H9 (cell line): ENCODE measurements at regions not wholly inside any gene's neighbourhood (a gene's known extent, or its start where the extent isn't known, plus 50 kb on each side); places are given as distances from the start of the nearest gene placed in this dataset.

ENCODE experiments used
- DNase-seq: peaks from one replicate; pipeline ENCODE4 v3.0.0-alpha.2; 2017
- H2AFZ ChIP-seq: one replicate; pipeline ENCODE4 v1.6.1; 2013; ENCODE audit warnings: mild to moderate bottlenecking, low read length, control low read depth, moderate library complexity
- H2AK5ac ChIP-seq: 2 replicates; pipeline ENCODE4 v1.6.1; 2013; ENCODE audit warnings: low read length, control low read depth, mixed read lengths; ENCODE audit not compliant: insufficient read length
- H2BK120ac ChIP-seq: one replicate; pipeline ENCODE4 v1.6.1; 2013; ENCODE audit warnings: low read depth, mild to moderate bottlenecking, low read length, control low read depth, inconsistent platforms; ENCODE audit not compliant: poor library complexity, severe bottlenecking
- H2BK12ac ChIP-seq: 2 replicates; pipeline ENCODE4 v1.6.1; 2013; ENCODE audit warnings: low read length, control low read depth, mixed read lengths, low read depth; ENCODE audit not compliant: insufficient read length
- H2BK15ac ChIP-seq: 2 replicates; pipeline ENCODE4 v1.6.1; 2013; ENCODE audit warnings: low read depth, low read length, control low read depth
- H2BK20ac ChIP-seq: one replicate; pipeline ENCODE4 v1.6.1; 2013; ENCODE audit warnings: low read depth, mild to moderate bottlenecking, low read length, control low read depth, inconsistent platforms; ENCODE audit not compliant: poor library complexity, severe bottlenecking
- H2BK5ac ChIP-seq: 2 replicates; pipeline ENCODE4 v1.6.1; 2013; ENCODE audit warnings: low read length, control low read depth, mixed read lengths; ENCODE audit not compliant: insufficient read length
- H3K14ac ChIP-seq: 2 replicates; pipeline ENCODE4 v1.6.1; 2013; ENCODE audit warnings: low read length, control low read depth; ENCODE audit not compliant: insufficient read depth
- H3K18ac ChIP-seq: 2 replicates; pipeline ENCODE4 v1.6.1; 2013; ENCODE audit warnings: low read depth, mild to moderate bottlenecking, mixed read lengths, low read length, control low read depth; ENCODE audit not compliant: insufficient read length
- H3K23ac ChIP-seq: 2 replicates; pipeline ENCODE4 v1.6.1; 2013; ENCODE audit warnings: low read length, control low read depth, mixed read lengths, low read depth; ENCODE audit not compliant: insufficient read length
- H3K23me2 ChIP-seq: 2 replicates; pipeline ENCODE4 v1.6.1; 2013; ENCODE audit warnings: low read depth, mild to moderate bottlenecking, mixed read lengths, low read length, control low read depth; ENCODE audit not compliant: insufficient read length, poor library complexity, severe bottlenecking
- H3K27ac ChIP-seq: 2 replicates; pipeline ENCODE4 v1.5.1; 2013; ENCODE audit warnings: low read length, control low read depth, mixed read lengths, low read depth; ENCODE audit not compliant: insufficient read length
- H3K27me3 ChIP-seq: 2 replicates; pipeline ENCODE4 v1.6.1; 2013; ENCODE audit warnings: low read length, control low read depth, inconsistent platforms; ENCODE audit not compliant: insufficient read depth
- H3K4ac ChIP-seq: 2 replicates; pipeline ENCODE4 v1.6.1; 2013; ENCODE audit warnings: low read depth, mild to moderate bottlenecking, control low read depth, inconsistent platforms, low read length, moderate library complexity
- H3K4me1 ChIP-seq: 2 replicates; pipeline ENCODE4 v1.6.1; 2013; ENCODE audit warnings: low read length, control low read depth, inconsistent platforms; ENCODE audit not compliant: insufficient read depth
- H3K4me2 ChIP-seq: 2 replicates; pipeline ENCODE4 v1.6.1; 2013; ENCODE audit warnings: low read length, control low read depth, mixed read lengths; ENCODE audit not compliant: insufficient read length, insufficient read depth
- H3K56ac ChIP-seq: 2 replicates; pipeline ENCODE4 v1.6.1; 2013; ENCODE audit warnings: low read depth, mild to moderate bottlenecking, mixed read lengths, low read length, control low read depth; ENCODE audit not compliant: insufficient read length
- H3K79me1 ChIP-seq: 2 replicates; pipeline ENCODE4 v1.6.1; 2013; ENCODE audit warnings: low read depth, mild to moderate bottlenecking, moderate library complexity, low read length, control low read depth, inconsistent platforms; ENCODE audit not compliant: insufficient read depth, poor library complexity, severe bottlenecking
- H3K79me2 ChIP-seq: 2 replicates; pipeline ENCODE4 v1.6.1; 2013; ENCODE audit warnings: low read length, control low read depth, inconsistent platforms; ENCODE audit not compliant: insufficient read depth
- H3K9ac ChIP-seq: 2 replicates; pipeline ENCODE4 v1.6.1; 2013; ENCODE audit warnings: low read length, control low read depth, mixed read lengths; ENCODE audit not compliant: insufficient read length; ENCODE audit errors: extremely low read depth
- H3K9me3 ChIP-seq: one replicate; pipeline ENCODE4 v1.6.1; 2013; ENCODE audit warnings: low read depth, low read length, inconsistent platforms; ENCODE audit not compliant: control insufficient read depth
- H3T11ph ChIP-seq: one replicate; pipeline ENCODE4 v1.6.1; 2013; ENCODE audit warnings: mild to moderate bottlenecking, low read length, control low read depth, inconsistent platforms
- H4K20me1 ChIP-seq: one replicate; pipeline ENCODE4 v1.6.1; 2013; ENCODE audit not compliant: control insufficient read depth, insufficient read length, insufficient read depth
- H4K5ac ChIP-seq: 2 replicates; pipeline ENCODE4 v1.6.1; 2013; ENCODE audit warnings: low read depth, mild to moderate bottlenecking, mixed read lengths, low read length, control low read depth; ENCODE audit not compliant: insufficient read length
- H4K8ac ChIP-seq: replicated peaks from 2 replicates; pipeline ENCODE4 v1.6.1; 2013; ENCODE audit warnings: low read length, control low read depth, mixed read lengths, low read depth; ENCODE audit not compliant: insufficient read length
- H4K91ac ChIP-seq: 2 replicates; pipeline ENCODE4 v1.6.1; 2013; ENCODE audit warnings: low read depth, mild to moderate bottlenecking, moderate library complexity, mixed read lengths, low read length, control low read depth; ENCODE audit not compliant: insufficient read length
- H3K27ac Mint-ChIP-seq, 3 experiments: 2 replicates in 2 of 3; 3 replicates in 1 of 3; pipeline ENCODE4 v1.8.0; 2020 to 2021; ENCODE audit warnings: mixed read lengths in 3 of 3, mild to moderate bottlenecking in 1 of 3, moderate library complexity in 1 of 3
- H3K27me3 Mint-ChIP-seq: 2 replicates; pipeline ENCODE4 v1.8.0; 2021; ENCODE audit warnings: low read depth, mild to moderate bottlenecking, moderate library complexity, mixed read lengths
- H3K36me3 Mint-ChIP-seq, 3 experiments: 2 replicates in 2 of 3; 3 replicates in 1 of 3; pipeline ENCODE4 v1.8.0; 2020 to 2021; ENCODE audit warnings: low read depth in 3 of 3, mixed read lengths in 3 of 3; ENCODE audit not compliant: insufficient read depth in 1 of 3
- H3K4me1 Mint-ChIP-seq, 2 experiments: 2 replicates each; pipeline ENCODE4 v1.8.0; 2020; ENCODE audit warnings: mixed read lengths in 2 of 2
- H3K4me3 Mint-ChIP-seq, 2 experiments: 2 replicates in 1 of 2; 3 replicates in 1 of 2; pipeline ENCODE4 v1.8.0; 2020 to 2021; ENCODE audit warnings: mild to moderate bottlenecking in 2 of 2, mixed read lengths in 2 of 2, moderate library complexity in 1 of 2
- H3K9me3 Mint-ChIP-seq, 2 experiments: 2 replicates in 1 of 2; 3 replicates in 1 of 2; pipeline ENCODE4 v1.8.0; 2020; ENCODE audit warnings: mild to moderate bottlenecking in 2 of 2, mixed read lengths in 2 of 2, moderate library complexity in 1 of 2
- WGBS: extraction: QIAGEN DNeasy Blood & Tissue Kit; methylation state at CpG from one replicate; pipeline ENCODE4 v1.1.7; 2013; ENCODE audit warnings: missing lambda C conversion rate, low lambda C conversion rate, mixed read lengths; ENCODE audit not compliant: insufficient read length; ENCODE audit errors: extremely low coverage; 5-methylcytosine and 5-hydroxymethylcytosine counted together
- TF ChIP-seq, protein P1 (sequence below): fragments of 200-600 bp; sonication (generic); conservative IDR thresholded peaks from 3 replicates; pipeline ENCODE4 v1.8.0; 2021; ENCODE audit warnings: antibody characterized with exemption, mild to moderate bottlenecking

DNA sequence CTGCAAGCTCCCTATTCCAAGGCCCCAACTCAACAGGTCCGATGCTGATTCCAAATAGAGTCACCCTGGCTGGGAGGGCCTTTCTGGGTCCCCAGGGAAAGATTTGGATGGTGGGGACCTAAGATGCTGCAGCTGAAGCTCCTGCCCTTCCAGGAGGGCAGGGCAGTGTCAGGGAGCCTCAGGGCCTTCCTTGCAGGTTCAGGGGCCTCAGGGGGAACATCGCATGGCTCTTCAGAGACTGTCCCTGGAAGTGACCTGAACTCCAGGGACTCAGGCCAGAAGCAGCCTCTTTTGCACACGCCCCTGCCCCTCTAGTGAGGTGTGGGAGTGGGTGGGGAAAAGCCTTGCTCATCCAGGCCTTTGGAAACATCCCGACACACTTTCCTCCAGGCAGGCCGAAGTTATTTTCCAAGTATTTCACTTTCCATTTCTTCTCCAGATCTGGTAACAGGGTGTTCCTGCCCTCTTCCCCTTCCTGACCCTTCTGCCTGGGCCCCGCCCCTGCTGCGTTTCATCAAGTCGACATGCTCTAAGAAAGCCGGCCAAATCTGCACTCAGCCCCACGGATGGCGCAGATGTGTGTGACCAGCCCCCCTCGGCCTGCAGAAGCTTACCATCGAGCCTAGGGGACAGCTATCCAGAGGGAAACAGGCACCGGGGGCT is 159.5 kb downstream of the FGF18 start:
- H3K23me2 ChIP-seq = no peaks in the 10 kb centered on the region
- H3K79me2 ChIP-seq = no peaks in the 10 kb centered on the region
- Mint-ChIP-seq H3K36me3 (no peaks in the 10 kb centered on the region; a peak in 1 of 7 replicates), H3K27ac (no peak overlapping the region), H3K9me3 (peaks cover 6 to 8% of the 10 kb centered on the region in 2 experiments; a peak in 2 of 5 replicates), H3K4me1 (peaks cover 11 to 16% of the 10 kb centered on the region in 2 experiments), H3K27me3 (no peaks in the 10 kb centered on the region; the same call in none of the 2 replicates), H3K4me3 (no peak overlapping the region)
- H3K14ac ChIP-seq = no peak overlapping the region; the same call in 1 of the 2 replicates
- H3K56ac ChIP-seq = no peak overlapping the region
- H4K91ac ChIP-seq = no peak overlapping the region
- H2BK5ac ChIP-seq = no peak overlapping the region
- no peak overlapping the region for H3K4me2 ChIP-seq
- no peak overlapping the region for H2BK20ac ChIP-seq
- H4K8ac ChIP-seq = no peak overlapping the region
- H3K27me3 ChIP-seq = no peaks in the 10 kb centered on the region
- H4K5ac ChIP-seq = no peak overlapping the region
- H3K4ac ChIP-seq = no peak overlapping the region
- H4K20me1 ChIP-seq = no peaks in the 10 kb centered on the region
- no peaks in the 10 kb centered on the region for H3K79me1 ChIP-seq
- H3K4me1 ChIP-seq = 0 out of 2 replicates have a peak, but pooled peaks cover 1% of the 10 kb centered on the region
- no peak overlapping the region for H2AFZ ChIP-seq
- TF ChIP-seq, protein P1, sequence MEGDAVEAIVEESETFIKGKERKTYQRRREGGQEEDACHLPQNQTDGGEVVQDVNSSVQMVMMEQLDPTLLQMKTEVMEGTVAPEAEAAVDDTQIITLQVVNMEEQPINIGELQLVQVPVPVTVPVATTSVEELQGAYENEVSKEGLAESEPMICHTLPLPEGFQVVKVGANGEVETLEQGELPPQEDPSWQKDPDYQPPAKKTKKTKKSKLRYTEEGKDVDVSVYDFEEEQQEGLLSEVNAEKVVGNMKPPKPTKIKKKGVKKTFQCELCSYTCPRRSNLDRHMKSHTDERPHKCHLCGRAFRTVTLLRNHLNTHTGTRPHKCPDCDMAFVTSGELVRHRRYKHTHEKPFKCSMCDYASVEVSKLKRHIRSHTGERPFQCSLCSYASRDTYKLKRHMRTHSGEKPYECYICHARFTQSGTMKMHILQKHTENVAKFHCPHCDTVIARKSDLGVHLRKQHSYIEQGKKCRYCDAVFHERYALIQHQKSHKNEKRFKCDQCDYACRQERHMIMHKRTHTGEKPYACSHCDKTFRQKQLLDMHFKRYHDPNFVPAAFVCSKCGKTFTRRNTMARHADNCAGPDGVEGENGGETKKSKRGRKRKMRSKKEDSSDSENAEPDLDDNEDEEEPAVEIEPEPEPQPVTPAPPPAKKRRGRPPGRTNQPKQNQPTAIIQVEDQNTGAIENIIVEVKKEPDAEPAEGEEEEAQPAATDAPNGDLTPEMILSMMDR = no peak
- H2BK15ac ChIP-seq = no peak overlapping the region
- no peak for DNase-seq
- H2BK12ac ChIP-seq = no peak overlapping the region
- no peak overlapping the region for H3K27ac ChIP-seq
- no peak overlapping the region for H3K18ac ChIP-seq
- H2BK120ac ChIP-seq = no peak overlapping the region
- no peak overlapping the region for H3K23ac ChIP-seq
- no peak overlapping the region for H3T11ph ChIP-seq
- H2AK5ac ChIP-seq = no peak overlapping the region
- H3K9me3 ChIP-seq = no peaks in the 10 kb centered on the region
- no CpG with 5 or more reads among the region's 14 CpGs for WGBS
- no peak overlapping the region for H3K9ac ChIP-seq
